ENCODE measurements at regions not wholly inside any gene's neighbourhood (a gene's known extent, or its start where the extent isn't known, plus 50 kb on each side); places are given as distances from the start of the nearest gene placed in this dataset.
"Not testable (repeated sequence)": the region's sequence is repeated elsewhere in the genome, so short reads cannot be mapped to it uniquely, and the experiment has no call there.

DNA sequence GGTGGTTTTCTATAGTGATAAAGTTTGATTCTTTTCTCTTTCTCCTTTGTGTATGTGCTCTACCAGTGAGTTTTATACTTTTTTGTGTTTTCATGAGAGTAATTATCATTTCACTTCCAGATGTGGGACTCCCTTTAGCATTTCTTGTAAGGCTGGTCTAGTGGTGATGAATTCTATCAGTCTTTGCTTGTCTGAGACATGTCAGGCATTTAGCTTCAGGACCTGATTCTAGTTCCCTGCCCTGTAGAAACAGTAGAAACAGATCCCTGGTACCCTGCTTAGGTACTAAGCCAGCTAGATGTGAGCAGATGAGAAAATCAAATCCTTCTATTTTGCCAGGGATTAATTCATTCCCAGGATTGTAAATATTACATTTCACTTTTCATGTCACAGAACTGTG, 203.7 kb downstream of the ALG10 start:
- TF ChIP-seq, protein P1, sequence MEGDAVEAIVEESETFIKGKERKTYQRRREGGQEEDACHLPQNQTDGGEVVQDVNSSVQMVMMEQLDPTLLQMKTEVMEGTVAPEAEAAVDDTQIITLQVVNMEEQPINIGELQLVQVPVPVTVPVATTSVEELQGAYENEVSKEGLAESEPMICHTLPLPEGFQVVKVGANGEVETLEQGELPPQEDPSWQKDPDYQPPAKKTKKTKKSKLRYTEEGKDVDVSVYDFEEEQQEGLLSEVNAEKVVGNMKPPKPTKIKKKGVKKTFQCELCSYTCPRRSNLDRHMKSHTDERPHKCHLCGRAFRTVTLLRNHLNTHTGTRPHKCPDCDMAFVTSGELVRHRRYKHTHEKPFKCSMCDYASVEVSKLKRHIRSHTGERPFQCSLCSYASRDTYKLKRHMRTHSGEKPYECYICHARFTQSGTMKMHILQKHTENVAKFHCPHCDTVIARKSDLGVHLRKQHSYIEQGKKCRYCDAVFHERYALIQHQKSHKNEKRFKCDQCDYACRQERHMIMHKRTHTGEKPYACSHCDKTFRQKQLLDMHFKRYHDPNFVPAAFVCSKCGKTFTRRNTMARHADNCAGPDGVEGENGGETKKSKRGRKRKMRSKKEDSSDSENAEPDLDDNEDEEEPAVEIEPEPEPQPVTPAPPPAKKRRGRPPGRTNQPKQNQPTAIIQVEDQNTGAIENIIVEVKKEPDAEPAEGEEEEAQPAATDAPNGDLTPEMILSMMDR (IDR thresholded peaks at IDR 0.05): not testable (repeated sequence)
- not testable (repeated sequence) for TF ChIP-seq POLR2A (IDR thresholded peaks at IDR 0.05)

Measured in vagina (tissue), 2 donors.